T-helper 2 cell treated with Interferon-gamma antibody and Interleukin-4, amounts not matched to agents 100 ng/mL and 5 ng/mL, for 36 hours (primary cell): ENCODE measurements at regions not wholly inside any gene's neighbourhood (a gene's known extent, or its start where the extent isn't known, plus 50 kb on each side); places are given as distances from the start of the nearest gene placed in this dataset.

ENCODE experiments used
- intact Hi-C: fragments of 100-400 bp; cut with micrococcal nuclease; formaldehyde crosslinking; loops from one replicate; pipeline ENCODE4 v1.15.1; 2023

DNA sequence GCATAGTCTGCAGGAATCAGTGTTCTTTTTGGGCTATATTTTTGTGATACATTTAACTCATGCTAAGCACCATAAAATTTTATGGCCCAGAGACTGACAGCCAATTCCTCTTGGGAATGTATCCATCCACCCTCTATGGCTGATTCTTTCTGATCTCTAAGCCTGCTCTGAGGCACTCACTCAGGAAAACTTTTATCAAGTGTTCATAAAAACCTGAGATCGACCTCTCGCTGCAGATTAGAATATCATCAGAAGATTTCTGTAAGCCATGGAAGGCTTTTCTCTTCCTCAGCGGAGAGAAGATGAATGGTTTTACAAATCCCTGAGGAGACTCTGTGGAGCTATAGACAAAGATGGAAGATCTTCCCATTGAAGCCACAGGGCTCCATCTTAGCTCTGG lies 489.8 kb upstream of the GHITM start:
- intact Hi-C loops, result no loop called here

DNA sequence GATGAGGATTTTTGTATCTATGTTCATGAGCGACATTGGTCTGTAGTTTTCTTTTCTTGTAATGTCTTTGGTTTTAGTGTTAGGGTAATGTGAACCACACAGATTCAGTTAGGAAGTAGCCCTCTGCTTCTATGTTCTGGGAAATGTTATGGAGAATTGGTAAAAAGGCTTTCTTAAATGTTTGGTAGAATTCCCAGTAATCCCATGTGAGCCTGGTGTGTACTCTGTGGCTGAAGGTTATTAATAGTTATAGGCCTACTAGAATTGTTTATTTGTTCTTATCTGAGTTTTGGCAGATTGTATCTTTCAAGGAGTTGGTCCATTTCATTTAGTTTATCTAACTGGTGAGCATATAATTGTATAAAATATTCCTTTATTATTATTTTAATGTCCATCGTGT lies 484.6 kb upstream of the GHITM start:
- intact Hi-C loops, result no loop called here

DNA sequence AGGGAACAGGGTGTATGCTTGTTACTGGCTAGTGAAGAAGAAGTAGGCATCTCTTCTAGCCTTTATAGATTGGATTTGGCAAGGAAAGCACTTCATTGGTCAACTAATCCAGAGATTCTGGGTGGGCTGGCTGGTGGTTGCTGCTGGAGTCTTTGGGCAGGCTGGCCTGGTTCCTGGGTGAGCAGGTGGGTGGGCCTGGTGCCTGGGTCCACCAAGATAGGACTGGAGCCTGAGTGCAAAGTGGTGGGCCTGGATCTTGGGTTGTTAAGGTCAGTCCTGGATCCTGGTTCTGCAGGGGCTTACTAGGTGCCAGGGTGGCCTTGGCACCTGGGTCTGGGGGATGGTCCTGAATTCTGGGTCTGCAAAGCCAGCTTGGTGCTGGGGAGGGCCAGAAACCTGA lies 482.4 kb upstream of the GHITM start:
- intact Hi-C loops, result no loop called here

DNA sequence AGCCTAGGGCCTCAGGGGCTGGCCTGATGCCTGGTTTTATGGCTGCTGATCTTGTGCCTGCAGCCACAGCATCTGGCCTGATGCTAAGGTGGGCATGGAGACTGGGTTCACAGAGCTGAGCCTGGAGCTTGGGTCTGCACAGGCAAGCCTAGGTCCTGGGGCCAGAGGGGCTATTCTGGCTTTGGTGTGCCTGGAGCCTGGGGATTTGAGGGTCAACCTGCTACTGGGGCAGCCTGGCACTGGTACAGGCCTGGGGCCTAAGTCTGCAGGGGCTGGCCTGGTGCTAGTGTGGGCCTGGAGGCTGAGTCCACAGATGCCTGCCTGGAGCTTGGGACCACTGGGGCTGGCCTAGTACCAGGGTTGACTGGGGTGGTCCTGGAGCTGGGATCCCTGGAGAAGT lies 481.8 kb upstream of the GHITM start:
- intact Hi-C loops, result no loop called here

DNA sequence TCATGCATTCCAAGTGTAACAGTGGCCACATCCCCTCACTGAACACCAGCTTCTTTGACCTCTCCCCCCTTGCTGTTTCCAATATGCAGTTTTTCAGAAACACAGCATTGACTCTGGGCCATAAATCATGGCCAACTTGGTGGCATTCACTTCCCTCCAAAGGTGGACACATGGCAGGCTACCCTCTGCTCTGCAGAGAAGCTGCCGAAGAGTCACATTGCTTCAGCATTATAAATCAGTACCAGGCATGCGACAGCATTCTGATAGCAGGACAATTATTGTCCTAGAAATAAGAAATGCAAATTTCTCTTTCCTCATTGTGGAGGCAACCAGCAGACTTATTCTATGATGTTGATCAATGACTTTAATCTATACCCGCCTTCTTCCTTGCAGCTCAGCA lies 475.4 kb upstream of the GHITM start:
- intact Hi-C loops, result no loop called here

DNA sequence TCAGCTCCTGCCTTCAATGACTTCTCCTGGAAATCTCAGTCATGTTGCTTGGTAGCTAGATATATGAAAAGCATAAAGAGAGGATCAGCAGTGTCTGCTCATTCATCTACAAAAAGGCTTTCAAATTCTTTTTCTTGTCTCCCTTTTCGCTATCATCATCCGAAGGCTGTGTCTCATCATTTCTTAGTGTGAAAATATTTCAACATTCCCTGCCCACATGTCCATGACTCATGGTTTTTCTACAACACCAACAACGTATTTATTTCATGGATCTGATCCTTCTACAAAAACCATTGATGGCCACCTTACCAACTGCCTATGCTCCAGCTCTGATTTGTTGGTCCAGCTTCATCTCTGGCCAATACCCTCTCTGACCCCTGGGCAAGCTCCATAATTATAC lies 472.5 kb upstream of the GHITM start:
- intact Hi-C loops, result no loop called here

DNA sequence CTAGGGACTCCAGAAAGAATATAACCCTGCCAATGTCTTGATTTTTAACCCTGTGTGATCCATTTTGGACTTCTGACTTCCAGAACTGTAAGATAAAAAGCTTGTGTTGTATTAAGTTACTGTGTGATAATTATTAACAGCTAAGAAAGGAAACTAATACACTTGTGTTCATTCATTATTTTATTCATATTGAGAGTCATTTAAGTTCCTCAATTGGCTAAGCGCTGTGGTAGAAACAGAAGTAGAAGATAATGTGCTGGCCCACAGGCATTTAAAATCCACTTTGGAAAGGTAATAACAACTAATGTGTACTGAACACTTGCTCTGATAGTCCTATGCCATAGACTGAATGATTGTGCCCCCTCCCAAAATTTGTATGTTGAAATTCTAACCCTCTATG lies 471.7 kb upstream of the GHITM start:
- intact Hi-C loops, result no loop called here

DNA sequence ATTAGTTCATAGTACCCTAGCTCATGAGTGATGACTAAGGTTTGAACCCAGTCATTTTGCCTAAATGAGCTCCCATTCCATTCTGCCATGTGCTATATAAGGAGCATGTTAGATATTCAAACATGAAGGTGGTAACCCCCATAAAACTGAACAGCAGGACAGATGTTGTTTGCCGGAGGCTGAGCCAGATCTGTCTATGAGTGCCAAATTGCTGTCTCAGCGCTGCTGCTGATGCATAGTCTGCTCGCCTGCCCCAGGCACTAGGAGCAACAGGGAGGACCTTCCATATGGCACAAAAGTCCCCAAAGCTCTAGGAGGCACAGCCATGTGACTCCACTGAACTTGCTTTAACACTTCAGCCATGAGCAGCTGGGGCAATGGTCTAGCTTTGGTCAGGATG lies 466.0 kb upstream of the GHITM start:
- intact Hi-C loops, result no loop called here

DNA sequence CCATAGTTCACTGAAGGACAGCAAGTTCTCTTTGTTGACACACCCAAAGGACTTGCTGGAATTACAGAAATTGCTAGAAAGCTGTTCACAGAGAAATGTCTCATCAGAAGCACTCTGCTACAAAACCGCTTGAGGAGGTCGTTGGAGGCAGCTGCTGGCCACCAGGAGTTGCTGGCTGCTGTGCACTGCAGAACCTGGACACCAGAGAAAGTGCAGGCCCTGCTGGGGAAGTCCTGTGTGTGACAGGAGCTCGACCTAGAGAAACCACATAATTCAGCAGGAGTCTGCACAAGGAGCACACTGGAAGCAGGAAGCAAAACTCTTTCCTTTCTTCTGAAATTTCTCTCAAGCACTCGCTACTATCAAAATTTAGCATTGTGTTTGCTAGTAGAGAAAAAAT lies 461.5 kb upstream of the GHITM start:
- intact Hi-C loops, result no loop called here

DNA sequence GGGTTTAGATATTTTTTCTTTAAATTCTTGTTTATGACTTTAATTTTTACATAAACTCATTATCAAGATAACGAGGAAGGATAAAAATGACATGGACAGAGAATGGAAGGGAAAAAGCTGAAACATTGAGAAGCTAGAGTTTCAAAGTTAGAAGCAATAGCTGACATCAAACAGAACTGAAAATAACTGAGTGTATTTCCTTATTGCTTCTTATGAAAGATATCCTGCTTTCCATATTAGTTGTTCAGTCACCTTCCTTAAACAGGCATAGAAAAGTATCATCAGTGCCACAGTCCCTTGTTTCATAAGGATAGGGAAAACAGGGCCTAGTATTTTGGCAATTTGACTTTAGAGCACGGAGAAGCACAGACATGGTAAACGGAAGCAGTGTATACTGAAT lies 460.5 kb upstream of the GHITM start:
- intact Hi-C loops, result no loop called here

DNA sequence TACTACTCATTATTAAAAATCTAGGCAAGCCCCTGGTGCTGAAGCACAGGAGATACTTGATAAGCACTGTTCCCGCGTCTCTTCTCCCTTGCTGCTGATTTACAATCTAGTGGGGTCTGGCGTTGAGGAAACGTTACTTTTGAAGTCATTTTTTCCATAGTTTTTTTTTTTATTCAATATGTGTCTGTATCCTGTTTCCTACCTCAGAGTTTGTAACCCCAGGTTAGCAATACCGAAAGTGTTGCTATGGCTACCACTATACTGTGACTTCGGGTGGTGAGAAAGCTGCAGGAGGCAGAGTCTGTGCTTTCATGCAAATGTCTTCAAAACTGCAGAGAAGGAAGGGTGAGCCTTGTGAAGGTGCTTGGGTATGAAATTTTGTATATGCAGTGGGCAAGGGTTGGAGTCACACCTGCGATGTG lies 458.8 kb upstream of the GHITM start:
- intact Hi-C loops, result loop anchor here (1.0 kb wide), 1 partner anchor 77 kb away; no protein-coding TSS in a partner anchor

DNA sequence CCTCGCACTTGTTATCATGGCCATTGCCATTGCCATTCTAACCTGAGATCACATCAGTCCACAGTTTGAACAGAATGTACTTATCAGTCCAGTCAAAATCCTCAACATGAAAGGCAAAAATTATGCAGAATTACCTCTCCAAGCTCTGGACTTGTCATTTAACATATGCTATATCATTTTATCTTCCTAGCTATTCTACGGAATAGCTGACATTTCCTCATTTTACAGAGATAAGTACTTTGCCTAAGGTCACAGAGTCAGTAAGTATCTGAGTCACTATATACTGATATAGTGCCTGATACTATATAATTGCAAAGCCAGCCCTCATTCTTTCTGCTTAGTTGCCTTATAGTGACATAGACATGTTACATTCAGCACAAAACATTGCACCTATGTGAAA lies 456.9 kb upstream of the GHITM start:
- intact Hi-C loops, result no loop called here

DNA sequence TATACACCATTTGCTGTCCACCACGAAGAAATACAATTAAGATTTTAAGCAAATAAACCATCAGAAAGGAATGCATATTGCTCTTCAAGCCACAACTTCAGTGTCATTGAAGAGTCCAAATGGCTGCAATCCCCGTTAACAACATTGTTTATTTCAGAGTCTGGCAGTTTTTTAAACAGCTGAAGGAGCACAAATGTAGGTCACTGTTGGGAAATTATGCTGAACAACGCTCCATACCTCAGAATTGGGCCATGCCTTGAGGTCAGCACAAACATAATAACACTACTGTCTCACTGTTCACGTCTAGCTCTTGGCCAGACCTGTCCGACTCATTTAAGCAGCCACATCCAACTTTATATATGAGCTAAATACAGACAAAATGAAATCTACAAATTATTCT lies 453.9 kb upstream of the GHITM start:
- intact Hi-C loops, result no loop called here

DNA sequence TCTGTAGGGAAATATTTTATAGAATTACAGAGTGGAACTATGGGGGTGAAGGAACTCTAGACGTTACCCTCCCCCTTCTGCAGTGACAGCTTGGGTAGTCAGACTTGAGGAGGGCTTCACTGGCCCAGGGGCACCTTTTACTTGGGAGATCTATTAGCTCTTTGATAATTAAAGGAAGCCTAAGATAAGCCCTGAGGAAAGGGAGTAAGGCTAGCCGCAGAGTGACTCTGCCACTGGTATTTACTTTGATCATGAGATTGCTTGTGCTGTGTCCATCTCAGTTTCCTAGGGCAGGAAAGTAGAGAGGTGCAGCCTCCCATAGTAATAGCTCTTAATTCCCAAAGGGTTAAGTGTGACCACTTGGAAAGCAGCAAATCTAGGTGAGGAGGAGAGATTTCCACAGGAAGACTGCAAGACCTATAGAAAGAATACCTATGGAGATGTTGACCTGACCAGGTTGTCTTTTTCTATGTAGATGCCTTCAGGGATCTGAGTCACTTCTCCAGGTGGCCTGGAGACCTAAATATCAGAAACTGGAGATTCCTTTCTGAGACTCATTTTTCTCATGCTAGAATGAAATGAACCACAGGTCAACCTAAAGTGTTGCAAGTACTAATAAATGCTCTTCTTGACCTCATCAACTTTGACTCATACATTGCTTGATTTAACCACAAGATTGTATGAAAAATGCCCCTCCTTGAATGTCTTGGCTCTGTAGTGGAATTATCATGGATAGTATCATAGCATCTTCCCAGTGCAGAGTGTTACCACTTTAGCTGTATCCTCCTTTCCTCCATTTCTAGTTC lies 447.3 kb upstream of the GHITM start:
- intact Hi-C loops, result no loop called here

DNA sequence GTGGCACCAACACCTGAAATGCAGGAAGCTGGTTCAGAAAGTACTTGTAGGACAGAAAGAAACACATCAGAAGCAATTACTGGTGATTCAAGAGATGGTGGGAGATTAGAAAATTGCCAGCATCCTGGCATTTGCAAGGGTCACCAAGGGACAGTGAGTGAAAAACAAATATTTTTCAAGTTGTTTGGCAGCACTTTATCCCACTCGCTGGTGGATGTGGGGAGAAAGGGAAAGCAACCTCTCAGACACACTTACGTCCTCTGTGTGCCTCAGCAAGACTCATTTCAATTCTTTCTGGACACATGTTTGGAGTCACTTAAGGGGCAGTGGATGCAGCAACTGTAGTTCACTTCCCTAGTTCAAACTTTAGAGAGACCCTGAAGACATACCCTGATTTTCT lies 440.4 kb upstream of the GHITM start:
- intact Hi-C loops, result no loop called here

DNA sequence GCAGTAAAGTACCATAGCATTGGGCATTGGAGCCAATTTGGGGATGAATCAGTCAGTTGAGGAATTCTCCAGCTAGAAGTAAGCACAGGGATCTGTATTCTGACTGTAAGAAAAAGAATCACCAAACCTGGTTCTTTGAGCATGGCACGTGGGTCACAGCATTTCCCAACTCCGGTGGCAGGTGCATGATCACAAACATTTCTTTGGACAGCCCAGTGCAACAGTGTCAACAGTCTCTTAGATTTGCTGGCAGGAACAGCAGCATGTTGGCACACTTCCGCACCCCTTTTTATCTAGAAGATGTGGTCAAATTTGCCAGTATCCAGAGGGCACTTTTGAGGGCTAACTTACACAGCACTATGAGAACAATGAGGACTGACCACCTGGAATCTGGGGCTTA lies 437.5 kb upstream of the GHITM start:
- intact Hi-C loops, result no loop called here

DNA sequence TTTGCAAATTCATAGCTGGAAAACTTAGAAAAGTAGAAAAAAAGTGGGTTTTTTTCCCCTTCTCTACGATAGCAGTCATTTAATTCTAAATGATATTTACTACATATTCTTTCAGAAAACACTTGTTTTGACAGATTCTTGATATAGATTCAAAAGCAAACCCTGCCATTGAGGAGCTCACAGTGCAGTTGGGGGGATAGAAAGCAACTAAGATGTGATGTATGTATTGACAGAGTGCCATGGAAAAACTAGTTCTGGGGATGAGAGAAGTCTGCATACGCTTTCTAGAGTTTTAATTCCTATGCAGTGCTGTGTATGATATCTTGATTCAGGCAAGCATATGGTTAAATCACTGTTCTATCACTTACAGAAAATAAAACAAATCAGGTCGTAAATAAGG lies 436.6 kb upstream of the GHITM start:
- intact Hi-C loops, result no loop called here

DNA sequence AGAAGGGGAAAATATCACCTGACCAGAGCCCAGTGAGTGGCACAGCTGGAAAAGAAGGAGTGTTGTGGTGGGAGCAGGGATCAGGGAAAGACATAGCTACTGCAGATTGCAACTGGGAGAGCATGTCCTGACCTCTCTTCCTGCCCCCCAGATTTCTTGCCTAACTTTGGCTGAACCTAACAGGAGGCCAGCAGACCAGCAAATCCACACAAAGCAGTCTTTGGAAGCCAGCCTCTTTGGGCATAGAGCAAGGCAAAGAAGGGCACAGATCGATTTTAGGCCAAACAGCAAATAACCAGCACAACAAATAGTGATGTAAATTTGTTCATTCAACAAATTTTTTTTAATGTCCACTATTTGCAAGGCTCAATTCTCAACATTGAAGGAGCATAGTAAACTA lies 433.2 kb upstream of the GHITM start:
- intact Hi-C loops, result no loop called here

DNA sequence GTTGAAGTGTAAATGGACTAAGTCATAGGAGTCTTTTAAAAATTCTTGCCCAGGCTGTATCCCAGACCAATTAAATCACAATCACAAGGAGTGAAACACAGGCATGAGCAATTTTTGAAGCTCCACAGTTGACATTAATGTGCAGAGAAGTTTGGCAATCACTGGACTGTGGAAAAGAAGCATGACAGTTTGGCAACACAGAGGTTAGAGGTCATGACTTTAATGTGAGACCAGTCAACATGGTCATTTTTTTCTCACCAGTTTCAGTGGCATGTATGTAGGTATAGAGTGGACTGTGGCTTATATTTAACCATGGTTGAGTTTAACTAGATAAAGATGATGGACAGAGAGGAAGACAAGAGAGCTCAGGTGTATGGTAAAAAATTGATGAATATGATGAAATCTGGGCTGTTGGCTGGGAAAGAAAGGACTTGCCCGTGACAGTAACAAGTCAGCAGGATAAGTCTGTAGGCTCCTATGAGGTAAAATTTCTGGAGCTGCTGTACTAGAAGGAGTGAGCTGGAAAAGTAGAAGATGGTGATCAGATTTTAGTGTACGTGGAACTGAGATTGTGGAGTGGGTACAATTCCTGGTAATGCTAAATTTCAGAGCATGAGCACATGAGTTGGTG lies 432.2 kb upstream of the GHITM start:
- intact Hi-C loops, result no loop called here

DNA sequence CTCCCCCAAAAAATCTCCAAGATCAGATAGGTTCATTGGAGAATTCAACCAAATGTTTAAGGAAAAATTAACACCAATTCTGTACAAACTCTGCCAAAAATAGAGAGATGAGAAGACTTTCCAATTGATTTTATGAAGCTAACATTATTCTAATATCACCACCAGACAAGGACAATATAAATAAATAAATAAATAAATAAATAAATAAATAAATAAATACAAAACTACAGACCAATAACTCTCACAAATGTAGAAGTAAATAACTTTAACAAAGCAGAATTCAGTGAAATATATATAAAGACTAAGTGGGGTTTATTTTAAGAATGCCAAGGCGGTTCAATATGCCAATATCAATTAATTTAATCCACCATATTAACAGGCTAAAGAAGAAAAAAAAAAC lies 425.9 kb upstream of the GHITM start:
- intact Hi-C loops, result no loop called here

DNA sequence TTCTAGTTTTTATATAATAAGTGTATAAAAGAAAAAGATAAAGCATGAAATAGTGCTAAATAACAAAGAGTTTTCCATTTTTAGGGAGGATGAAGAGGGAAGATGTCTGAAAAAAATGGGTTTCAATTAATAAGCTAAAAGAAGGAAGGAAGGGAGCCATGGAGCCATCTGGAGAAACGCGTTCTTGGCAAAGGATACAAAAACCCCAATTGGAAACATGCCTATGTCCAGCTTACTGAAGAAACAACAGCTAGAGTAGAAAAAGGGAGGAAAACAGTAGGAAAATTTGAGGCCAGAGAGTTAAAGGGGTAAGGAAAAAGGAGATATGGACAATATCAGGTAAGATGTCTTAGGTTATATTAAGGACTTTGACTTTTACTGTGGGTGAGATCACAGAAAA lies 416.2 kb upstream of the GHITM start:
- intact Hi-C loops, result no loop called here

DNA sequence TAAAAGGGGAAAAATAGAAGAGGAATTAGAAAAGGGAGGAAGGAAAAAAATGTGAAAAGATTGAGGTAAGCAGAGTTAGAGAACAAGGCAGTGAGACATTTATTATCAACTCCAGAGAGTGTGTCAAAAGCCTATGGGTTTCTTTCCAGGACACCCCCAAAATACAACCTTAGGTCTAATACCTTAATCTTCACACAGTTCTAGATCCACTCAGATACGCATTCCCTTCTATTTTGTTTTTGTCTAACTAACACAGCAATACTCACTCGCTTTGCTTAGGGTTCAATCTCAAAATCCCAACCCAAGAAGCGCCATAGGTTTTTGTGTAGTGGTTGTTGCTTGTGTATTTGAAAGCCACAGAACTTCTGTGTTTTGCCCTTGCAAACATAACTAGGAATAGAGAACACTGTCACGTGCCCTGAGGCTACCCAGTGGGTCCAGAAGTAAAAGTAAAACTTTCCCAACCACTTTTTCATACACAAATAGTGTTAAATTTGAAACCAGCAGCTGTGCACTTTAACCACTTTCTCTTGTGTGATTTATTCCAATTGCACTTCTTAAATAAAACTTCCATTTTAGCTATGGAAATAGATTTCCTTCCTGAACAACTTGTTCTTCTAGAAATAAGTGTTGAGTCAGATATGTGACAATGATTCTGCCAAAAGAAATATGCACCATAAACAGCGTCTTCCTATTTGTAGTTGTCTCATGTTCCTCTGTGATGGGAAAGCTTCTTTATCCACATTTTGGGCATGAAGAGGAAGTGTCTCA lies 414.7 kb upstream of the GHITM start:
- intact Hi-C loops, result no loop called here

DNA sequence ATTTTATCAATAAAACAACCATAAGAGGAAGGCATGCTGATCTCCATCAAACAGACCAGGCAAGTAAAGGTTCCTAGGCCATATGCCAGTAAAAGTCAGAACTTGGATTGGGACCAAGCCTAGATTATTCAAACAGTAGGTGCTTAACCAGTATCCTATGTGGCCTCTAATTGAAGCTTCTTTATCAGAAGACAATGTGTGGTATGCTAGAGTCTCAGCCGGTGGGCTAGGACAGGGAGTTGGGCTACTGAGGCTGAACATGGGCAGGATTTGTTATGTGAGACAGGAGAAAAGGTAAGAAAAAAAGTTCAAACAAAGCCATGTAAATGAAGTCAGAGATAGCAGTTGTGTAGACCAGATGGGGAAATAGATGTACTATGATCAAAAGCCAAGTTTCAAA lies 413.7 kb upstream of the GHITM start:
- intact Hi-C loops, result no loop called here
